GM18951 (cell line): ENCODE measurements at regions not wholly inside any gene's neighbourhood (a gene's known extent, or its start where the extent isn't known, plus 50 kb on each side); places are given as distances from the start of the nearest gene placed in this dataset.

Experiments used
- POLR2A ChIP-seq: IDR thresholded peaks from 4 replicates; pipeline ENCODE4 v1.6.1; 2011; ENCODE audit warnings: mild to moderate bottlenecking; ENCODE audit not compliant: insufficient read length, insufficient read depth; ENCODE audit errors: extremely low read depth
- in situ Hi-C: fragments of 300-500 bp; cut with MboI; formaldehyde crosslinking; loops from one replicate; pipeline ENCODE4 v1.12.0; 2022; ENCODE audit warnings: low sequenced_read_pairs, mixed read lengths, inconsistent platforms; ENCODE audit not compliant: unreplicated experiment

DNA sequence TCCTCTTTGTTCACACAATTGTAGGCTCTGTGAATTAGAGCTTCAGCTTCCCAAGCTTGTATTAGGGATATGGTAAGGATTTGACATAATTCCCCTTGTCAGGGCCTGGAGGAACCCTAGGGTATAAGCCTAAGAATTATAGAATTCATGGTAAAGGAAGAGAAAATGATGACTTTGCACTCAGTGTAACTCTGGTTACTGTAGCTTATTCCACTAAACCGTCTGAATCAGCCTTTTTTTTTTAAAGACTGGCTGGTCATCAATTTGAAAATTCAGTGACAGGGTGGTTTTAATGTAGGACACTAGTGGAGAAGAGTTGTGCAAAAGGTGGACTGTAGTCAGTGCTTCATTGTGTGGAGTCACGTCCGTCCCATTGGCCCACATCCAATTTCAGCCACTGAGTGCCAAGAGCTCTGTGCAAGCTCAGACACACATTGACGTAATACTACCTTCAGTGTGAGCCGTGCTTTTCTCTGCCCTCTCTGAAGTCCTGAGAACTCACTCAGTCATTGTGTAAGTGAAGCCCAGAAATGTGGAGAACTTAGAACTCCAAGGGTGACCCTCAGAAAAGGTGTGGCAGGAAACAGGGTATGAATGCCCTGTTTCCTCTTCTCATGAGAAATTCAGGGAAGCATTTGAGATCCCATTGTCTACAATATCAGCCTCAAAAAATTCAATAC lies 449.8 kb downstream of the C4orf33 start:
- TF ChIP-seq POLR2A, result no peak
- in situ Hi-C loops, result no loop called here

DNA sequence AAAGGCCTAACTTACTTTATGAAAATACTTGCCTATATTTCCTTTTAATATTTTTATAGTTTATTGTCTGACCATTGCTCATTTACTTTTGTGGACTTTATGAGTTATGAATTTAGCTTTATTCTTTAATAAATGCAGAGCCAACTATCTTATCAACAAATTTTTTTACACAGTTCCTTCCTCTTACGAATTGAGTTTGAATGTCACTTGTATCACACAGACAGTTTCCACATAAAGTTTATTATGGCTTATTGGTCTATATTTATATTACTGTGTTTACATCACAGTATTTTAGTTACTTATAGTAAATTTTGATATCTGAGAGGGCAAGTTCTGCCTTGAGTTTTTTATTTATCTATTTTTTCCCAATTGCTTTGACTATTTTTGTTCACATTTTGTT lies 450.6 kb downstream of the C4orf33 start:
- no peak for TF ChIP-seq POLR2A

DNA sequence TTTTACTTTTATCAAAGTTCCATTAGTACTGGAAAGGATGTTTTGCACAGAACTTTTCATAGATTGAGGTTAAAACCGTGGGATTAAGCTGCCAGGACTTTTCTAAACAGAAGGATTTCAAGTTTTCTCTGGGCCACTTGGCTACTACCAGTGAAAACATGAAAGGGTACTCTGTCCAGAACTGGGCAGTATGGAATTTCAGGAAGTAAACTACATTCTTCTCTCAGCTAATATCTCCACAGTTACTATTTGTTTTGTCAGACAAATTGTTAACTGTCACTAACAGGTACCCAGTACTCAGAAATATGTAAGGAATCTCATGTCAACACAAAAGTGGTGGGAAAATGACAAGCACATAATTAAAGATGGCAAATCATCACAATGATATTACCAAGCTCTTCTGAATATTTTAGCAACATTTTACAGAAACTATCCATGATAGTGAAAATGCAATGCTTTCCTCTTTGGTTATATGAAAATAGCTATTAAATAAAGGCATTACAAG lies 454.4 kb downstream of the C4orf33 start:
- no peak for TF ChIP-seq POLR2A
- in situ Hi-C loops, result no loop called here

More for the DNA sequence above, 450.6 kb downstream of the C4orf33 start:
- in situ Hi-C loops, result no loop called here

DNA sequence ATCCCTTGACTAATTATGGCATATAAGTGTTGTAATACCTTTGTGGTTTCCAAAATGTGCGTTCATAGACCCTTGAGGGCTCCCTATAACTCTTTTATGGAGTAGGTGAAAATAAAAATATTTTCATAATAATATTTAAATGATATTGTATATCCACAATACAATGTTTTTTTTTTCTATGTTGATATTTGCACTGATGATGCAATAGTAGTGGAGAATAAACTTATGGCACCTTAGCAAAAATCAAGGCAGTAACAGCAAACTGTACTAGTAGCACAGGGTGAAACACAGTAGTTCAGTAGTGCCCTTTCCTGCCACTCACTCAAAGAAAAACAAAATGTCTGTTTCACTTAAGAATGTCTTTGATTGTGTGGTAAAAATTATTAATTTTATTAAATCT lies 465.3 kb downstream of the C4orf33 start:
- in situ Hi-C loops, result no loop called here
- no peak for TF ChIP-seq POLR2A

DNA sequence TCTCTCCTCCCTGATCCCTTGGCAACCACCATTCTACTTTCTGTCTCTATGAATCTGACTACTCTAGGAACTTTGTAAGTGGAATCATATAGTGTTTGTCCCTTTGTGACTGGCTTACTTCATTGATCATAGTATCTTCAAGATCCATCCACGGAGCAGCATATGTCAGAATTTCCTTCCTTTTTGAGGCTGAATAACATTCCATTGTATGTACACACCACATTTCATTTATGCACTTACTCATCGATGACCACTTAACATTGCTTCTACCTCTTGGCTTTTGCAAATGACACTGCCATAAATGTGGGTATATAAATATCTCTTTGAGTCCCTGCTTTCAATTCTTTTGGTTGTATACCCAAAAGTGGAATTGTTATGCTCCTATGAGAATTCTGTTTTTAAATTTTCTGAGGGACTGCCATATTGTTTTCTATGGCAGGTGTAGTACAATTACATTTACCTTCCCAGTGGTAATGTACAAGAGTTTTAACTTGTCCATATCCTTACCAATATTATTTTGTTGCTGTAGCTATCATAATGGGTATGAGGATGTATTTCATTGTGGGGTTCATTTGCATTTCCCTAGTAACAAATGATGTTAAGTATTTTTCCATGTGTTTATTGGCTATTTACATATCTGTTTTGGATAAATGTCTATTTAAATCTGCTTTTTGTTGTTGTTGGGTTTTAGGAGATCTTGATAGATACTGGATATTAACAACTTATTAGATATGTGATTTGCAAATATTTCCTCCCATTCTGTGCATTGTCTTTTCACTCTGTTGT lies 466.1 kb downstream of the C4orf33 start:
- no peak for TF ChIP-seq POLR2A

DNA sequence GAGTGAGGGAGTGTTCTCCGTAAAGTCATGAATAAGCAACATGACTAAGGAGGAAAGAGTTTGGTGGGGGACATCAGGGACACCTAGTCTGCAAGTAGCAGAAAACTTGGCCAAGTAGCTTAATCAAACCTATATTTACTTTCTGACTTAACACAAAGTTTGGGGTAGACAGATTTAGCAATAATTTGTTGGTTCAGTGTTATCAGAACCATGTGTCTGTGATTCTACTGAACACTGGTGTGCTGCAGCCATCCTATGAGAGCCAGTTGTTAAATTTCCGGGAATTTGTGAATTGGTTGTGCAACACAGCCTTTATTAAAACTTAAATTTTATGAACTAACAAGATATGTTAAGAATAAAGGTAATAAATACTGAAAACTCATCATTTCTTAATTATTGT lies 469.3 kb downstream of the C4orf33 start:
- in situ Hi-C loops, result no loop called here
- no peak for TF ChIP-seq POLR2A

More for the DNA sequence above, 466.1 kb downstream of the C4orf33 start:
- in situ Hi-C loops, result no loop called here

DNA sequence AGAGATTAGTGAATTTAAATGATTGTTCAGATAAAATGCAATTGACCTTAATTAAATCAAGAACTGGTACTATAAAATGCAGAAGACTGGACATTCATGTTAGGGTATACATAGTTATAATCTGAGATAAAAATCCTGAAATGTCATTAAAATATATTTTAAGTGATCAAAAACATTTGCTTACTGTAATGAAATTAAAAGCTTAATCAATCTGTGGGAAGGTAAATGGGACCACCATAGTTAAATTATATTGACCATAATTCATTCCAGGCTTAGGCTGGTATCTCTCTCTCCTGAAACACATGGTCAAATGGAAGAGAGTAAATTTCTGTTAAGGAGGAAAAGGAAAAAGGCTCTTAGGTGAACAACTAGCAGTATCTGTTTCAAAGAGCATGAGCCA lies 474.4 kb downstream of the C4orf33 start:
- in situ Hi-C loops, result no loop called here
- TF ChIP-seq POLR2A, result no peak

DNA sequence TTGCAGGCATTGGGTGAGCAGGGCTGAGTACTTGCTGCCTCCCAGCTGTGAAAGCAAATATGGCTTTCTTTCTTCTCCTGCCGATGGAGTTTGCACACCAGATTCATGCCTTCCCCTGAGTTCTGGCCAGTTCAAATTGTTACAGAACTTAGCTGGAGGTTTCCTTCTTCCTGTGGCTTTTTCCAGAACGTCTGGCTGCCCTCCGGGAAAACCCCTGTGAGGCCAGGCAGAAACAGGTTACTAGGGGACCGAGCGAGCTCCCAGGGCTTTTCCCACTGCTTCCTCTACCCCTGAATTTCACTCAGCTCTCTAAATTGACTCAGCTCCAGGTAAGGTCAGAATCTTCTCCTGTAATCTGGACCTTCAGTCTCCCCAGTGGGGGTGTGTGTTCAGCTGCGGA lies 482.4 kb downstream of the C4orf33 start:
- in situ Hi-C loops, result no loop called here
- no peak for TF ChIP-seq POLR2A

DNA sequence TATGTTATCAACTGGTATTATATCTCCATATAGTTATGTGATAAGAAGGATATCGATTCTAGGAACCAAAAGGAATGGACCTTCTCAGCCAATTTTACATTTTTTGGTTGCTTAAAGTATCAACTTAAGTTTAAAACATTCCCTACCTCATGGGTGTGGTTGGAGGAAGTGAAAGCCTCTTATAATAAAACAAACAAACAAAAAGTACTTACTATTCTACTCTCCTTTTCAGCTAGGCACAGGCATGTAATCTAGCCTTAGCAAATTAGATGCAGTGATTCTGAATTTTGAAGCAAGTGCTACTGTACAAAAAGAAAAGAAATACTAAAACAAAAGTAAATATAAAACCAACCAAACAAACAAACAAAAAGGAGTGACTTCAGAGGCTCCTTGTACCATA lies 485.4 kb downstream of the C4orf33 start:
- no peak for TF ChIP-seq POLR2A
- in situ Hi-C loops, result no loop called here

DNA sequence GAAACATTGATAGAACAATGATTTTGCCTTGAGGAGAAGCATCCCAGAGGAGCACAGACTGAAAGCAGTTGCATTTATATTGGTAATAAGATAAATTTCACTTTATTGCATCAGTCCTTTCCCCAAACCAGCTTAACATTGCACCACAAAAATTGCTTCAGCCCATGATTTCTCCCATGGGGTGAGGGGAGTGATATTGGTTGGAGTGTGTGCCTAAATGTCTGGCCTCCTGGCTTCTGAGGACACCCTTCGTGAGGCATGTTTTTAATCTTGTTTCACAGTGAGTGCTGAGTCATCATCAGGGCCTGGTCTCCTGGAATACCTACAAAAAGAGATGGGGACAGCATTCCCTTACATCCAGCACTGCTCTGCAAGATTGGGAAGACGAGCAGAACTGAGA lies 487.9 kb downstream of the C4orf33 start:
- TF ChIP-seq POLR2A, result no peak
- in situ Hi-C loops, result no loop called here

DNA sequence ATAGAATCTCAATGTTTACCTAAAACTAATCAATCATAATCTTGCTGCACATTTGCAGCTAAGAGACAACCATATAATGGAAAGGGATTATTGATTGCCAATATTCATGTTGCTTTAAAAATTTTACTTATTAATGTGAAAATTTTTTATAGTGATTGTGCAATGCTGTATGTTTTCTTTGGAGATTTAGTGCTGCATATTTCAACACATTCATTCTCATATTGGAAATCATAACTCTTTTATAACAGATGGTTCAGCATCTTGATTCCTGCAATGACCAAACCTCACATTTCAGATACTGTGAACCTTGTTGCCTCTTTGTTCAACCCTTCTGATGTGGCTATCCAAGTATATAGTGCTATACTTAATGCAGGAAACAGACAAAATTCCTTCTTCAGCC lies 502.6 kb downstream of the C4orf33 start:
- in situ Hi-C loops, result no loop called here
- TF ChIP-seq POLR2A, result no peak

DNA sequence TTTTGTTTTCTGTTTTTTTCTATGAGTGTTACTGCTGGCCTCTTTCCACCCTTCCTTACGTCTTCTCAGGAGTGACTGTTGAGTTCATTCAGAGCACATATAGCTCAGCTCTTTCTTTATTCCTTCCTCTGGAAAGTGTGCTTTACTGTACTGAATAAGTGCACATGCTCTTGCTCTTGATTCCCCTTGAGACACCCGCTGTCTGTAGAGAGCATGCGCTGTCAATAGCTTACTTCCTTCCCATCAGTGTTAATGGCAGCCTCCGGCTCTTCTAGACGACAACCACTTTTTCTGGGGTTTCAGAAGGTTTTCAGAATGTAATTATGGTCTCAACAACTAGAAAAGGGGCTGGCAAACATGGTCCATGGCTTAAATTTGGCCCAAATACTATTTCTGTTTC lies 504.9 kb downstream of the C4orf33 start:
- in situ Hi-C loops, result no loop called here
- TF ChIP-seq POLR2A, result no peak

DNA sequence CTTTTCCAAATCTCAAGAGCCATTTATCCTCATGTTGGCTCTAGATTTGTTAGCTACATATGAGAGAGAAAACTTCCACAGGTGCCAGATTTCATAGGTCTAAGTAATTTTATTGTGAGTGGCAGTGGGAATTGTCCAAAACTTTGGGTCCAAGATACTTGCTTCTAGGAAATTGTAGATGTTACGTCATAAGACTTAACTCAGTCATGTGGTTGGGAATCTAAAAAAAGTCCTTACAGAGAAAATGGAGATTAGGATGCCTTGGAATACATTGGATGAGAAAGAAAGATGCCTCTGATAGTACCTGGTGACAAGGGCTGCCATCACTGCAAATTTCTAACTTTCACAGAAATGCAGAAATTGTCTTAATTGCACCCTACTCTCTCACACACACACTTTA lies 506.5 kb downstream of the C4orf33 start:
- TF ChIP-seq POLR2A, result no peak
- in situ Hi-C loops, result no loop called here

DNA sequence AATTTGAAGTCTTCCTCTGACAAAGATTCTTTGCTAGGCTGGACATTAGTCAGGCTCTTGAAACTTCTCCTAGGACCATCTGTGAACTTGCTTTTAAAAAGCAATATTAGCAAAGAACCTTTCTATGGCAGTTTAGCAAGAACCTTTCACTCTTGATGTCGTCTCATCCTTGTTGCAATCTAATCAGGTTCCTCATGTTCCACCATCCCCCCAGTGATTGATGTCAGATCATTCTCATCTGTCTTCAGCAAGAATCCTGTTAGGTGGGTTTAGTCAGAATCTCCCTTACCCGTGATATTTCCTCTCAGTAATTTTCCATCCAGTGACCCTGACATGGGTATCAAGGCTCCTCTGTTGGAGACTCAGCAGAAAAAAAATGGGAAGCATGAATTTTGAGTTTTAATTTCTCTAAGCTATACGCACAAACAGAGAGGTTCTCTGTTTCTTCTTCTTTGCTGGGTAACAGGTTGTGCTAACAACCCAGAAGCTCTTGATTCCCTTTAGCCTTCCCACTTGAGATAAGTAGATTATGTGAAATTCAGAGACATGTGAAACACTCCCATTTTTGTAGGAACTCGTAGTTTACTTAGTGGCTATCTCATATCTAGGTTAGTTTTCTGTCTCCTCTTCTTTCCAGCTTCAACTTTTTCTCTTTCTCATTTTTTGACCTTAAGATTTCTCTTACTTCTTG lies 507.4 kb downstream of the C4orf33 start:
- no peak for TF ChIP-seq POLR2A
- in situ Hi-C loops, result no loop called here

DNA sequence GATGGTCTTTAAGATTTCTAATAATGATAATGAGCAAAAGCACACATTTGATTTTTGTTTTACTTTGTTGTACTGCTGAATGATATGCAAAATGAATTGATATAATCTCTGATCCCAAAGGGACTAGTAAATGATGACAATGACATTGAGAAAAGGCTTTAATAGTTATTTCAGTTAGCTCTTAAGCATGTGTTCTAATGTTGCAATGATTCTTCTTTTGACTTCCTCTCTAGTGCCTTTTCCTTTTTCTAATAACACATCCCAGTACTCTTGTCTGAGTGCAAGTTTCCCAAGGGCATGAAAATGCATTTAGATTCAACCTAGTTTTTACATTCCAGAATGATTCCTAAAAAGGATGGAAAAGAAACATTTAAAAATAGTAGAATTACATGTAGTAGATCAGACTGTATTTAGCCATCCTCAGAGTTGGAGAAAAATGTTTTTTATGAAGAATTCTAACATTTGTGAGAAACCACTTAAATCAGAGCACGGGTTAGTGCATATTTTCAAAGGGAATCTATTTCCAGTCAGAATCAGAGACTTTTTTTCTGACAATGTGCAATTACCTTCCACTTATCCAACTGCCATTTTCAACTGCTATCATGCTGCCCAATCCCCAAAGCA lies 508.8 kb downstream of the C4orf33 start:
- in situ Hi-C loops, result no loop called here
- TF ChIP-seq POLR2A, result no peak
